NCI-H1092 treated with DMSO at 0.1 percent for 48 hours (cell line): ENCODE measurements at regions not wholly inside any gene's neighbourhood (a gene's known extent, or its start where the extent isn't known, plus 50 kb on each side); places are given as distances from the start of the nearest gene placed in this dataset.
"Not testable (repeated sequence)": the region's sequence is repeated elsewhere in the genome, so short reads cannot be mapped to it uniquely, and the experiment has no call there.

Experiments used
- DNase-seq: peaks from one replicate; lab custom pipeline; 2025; lab: John Stamatoyannopoulos, UW

DNA sequence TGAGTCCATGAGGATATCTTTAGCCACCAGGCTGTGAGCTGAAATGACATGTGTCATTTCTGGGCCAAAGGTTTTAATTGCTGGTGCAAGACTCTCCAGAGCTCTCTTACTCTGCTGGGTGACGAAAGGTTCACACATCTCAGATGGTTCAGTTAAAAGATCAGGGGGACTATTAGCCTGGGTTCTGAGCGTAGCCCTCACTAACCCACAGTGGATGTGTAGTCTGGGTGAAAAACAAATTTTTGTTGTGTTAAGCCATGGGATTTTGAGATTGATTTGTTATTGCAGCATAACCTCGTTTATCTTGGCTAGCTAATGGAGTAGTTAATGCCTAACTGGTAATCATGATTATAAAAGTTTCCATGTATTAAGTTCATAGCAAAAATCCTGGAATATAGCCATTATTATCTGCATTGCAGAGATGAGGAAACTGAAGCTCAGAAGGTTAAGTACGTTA is 251.5 kb downstream of the RMST start:
- no peak for DNase-seq

DNA sequence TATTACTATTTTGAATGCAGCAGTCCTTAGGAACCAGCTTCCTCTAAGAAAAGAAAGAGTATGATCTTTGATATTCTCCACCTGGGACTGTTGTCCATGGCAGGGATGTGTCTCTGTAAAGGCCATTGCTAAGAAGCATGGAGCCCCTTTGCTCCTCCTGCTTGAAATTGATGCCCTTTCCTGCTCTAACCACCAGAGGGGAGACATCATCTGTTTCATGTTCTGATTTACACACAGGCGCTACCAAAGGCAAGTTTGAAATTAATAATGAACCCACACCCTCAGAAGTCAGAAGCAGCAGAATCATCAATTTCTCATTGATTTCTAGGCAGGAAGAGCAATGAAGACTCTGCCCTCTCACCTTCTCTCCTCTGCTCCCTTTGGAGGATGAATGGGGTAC is 253.8 kb downstream of the RMST start:
- DNase-seq: peak; percentile 20

GRCh38 chr12:97723801-97724200 is 261.2 kb downstream of the RMST start:
- DNase-seq: not testable (repeated sequence)

DNA sequence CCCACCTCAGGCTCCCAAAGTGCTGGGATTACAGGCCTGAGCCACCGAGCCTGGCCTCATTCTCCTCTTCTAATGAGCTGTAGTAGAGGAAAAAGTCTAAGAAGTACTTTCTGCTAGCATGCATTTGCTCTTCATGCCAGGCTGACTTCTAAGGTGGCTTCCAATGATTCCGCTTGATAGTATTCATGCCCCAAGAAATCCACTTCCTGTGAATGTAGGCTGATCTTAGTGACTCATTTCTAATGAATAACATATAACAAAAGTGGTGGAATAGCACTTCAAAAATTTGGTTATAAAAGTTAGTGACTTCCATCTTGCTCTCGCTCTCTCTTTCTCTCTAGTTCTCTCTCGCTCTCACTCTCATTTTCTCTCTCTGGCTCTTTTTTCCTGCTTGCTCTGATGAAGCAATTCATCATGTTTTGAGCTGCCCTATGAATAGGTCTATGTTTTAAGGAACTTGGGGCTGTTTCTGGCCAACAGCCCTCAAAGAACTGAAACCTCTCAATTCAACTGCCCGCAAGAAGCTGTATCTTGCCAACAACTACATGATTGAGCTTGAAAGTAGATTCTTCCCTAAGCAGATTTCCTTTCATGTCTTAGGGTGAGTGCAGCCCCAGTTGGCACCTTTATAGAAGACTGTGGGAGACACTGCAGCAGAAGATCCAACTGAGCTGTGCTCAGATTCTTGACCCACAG is 282.9 kb downstream of the RMST start:
- no peak for DNase-seq

- peak; percentile 76 for DNase-seq
Observed at GRCh38 chr12:97748298-97748697, 285.7 kb downstream of the RMST start.

DNA sequence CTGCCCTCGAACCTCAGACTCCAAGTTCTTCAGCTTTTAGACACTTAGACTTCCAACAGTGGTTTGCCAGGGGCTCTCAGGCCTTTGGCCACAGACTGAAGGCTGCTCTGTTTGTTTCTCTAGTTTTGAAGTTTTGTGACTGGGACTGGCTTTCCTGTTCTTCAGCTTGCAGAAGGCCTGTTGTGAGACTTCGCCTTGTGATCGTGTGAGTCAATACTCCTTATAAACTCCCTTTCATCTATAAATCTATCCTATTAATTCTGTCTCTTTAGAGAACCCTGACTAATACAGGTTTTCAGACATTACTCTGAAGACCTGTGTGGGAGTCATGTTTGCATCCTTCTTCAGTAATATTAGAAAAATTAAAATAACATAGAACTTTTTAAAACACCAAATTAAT is 289.1 kb downstream of the RMST start:
- DNase-seq: no peak

DNA sequence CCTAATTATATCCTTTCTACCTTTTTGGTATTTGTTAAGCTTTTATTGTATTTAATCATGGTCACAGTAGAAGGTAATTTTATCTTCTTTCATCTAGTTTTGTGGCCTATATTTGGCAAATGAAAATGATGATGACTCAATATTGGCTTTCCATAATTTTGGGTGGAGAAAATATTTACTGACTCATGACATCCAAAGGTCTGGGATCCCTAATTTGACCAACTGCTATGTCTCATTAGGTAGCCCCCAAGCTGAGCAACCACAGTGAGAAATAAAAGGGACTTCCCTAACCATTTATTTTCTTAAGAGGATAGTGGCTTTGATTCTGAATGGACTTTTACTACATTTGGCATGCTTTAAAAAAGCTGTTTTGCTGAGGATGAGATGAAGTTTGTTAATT is 289.5 kb downstream of the RMST start:
- no peak for DNase-seq

GRCh38 chr12:97753332-97753731 is 290.7 kb downstream of the RMST start:
- no peak for DNase-seq

DNA sequence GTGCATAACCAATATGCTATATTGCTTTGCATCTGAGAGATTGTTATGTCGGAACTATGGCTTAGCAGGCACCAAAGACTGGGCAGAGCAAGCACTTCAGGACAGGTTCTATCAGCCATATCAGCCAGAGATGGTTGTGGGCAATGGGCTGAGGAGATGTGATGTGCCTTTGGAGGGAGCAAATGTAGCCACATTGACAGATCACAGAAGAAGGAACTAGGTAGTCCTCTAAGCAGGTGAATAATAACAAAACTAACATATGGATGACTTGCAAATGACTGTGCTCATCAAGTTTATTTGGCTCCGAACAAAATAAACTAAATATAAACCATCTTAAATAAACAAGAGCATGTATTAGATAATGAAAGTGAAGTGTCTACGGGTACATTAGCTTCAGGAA is 291.7 kb downstream of the RMST start:
- DNase-seq: peak; percentile 35

DNA sequence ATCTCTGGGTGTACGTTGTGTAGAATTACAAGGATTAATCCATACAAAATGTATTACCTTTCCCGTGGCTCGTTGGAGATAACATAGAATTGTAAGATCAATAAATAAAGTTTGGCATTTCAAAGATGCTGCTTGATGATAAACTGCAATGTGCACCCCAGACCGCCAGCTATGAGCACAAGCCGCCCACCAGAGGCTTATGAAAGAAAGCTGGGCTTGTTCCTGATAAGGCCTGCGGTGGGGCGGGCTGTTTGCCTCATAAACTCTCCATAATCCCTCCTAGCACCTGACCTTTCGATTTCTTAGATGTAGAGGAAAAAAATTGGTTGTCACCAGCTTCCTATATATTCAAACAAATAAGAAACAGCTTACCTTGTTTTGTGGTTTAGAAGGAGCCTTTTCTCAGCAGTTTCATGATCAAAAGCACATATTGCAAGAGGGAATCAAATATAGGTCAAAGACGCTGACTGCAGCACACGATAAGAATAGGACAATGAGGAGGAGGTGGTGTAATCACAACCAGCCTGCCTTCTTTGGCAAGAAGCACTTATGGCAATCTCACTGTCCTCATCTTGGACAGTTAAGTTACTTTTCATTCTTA is 293.6 kb downstream of the RMST start:
- DNase-seq: no peak

GRCh38 chr12:97756741-97757140 is 294.1 kb downstream of the RMST start:
- no peak for DNase-seq

- no peak for DNase-seq
Observed at GRCh38 chr12:97757481-97758193, 295.0 kb downstream of the RMST start.

DNA sequence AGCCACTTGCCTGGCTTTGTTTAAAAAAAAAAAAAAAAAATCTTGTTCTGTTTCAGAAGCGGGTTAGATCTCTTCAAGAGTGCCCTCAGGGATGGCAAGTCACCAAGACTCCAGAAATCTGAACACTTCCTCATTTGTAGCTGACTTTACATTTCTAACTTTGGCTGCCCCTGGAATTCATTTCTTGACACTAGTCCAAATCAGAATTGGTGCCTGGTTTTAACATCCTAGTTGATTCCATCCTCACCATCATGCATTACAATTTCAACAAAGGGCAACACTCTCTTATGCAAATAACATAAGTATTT is 295.5 kb downstream of the RMST start:
- no peak for DNase-seq

GRCh38 chr12:97758586-97758985 is 296.0 kb downstream of the RMST start:
- DNase-seq: no peak

DNA sequence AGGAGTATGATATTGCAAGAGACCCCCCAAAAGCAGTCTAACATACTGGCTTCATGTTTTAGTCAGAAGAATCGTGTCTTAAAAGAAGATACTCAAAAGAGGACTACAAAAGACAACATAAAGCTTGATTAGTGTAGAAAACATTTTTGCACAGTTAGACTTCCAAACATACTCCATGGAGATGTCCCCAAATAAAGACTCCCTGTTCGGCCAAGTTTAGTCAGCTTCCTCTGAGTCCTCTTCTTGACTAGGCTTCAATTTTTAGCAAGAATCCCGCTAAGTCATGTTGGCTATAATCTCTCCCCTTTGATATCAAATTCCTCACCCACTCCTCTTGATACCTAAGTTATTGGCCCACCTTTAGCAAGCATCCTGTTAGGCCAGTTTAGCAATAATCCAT is 298.0 kb downstream of the RMST start:
- DNase-seq: no peak

- DNase-seq: no peak
Observed at GRCh38 chr12:97763113-97763512, 300.5 kb downstream of the RMST start.

GRCh38 chr12:97764700-97765099 is 302.1 kb downstream of the RMST start:
- DNase-seq: no peak

DNA sequence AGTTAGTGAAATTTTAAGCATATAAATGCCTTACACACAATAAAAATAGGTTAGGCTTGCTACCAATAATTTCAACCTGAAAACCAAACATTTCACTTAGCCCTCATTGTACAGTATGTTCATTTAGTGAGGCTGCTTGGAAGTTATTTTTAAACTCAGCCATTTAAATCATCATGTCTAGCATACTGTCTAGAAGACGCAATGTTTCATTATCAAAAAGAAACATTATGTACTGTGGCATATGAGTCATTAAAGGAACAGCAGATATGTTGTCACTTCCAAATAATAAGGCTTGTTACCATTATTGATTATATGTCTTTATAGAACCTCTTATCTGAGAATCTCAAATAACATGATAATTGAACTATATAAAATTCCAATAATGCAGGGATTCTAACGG is 304.7 kb downstream of the RMST start:
- no peak for DNase-seq

GRCh38 chr12:97778111-97778510 is 315.5 kb downstream of the RMST start:
- no peak for DNase-seq

- no peak for DNase-seq
Observed at GRCh38 chr12:97781342-97781741, 318.7 kb downstream of the RMST start.

- no peak for DNase-seq
Observed at GRCh38 chr12:97784904-97785303, 322.3 kb downstream of the RMST start.

DNA sequence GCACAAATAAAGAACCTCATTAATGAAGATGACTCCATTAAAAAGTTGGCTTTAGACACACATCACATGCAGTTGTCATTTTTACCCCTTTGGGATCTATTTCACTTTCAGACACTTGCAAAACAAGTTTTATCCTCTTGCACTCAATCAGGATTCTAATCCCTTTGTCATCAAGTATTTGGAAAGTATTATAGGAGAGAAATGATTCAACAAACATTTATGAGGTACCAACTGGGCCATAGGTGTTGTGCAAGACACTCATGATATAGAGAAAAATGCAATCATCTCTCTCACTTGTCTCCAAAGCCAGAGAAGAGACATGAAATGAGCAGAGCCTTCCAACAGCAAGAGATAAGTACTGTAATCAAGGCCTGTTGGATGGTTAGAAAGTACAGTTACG is 327.7 kb downstream of the RMST start:
- DNase-seq: no peak

DNA sequence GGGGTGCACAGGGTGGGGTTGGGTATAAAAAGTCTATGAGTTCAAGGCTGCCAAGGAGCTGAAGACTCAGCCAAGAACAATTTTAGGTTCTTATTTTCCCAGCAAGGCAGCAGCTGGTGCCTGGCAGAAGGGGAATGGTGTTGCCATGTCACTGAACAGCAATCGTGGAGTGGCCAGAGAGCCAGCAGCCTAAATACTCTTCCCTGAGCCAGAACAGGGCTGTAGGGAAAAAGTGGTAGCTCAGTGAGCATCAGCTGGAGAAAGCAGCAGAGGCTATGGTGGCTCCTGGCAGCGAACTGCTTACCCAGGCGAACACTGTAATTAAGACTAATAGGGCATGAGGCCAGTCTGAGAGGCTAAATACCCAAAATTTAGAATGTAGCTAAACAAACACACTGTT is 334.9 kb downstream of the RMST start:
- DNase-seq: no peak

DNA sequence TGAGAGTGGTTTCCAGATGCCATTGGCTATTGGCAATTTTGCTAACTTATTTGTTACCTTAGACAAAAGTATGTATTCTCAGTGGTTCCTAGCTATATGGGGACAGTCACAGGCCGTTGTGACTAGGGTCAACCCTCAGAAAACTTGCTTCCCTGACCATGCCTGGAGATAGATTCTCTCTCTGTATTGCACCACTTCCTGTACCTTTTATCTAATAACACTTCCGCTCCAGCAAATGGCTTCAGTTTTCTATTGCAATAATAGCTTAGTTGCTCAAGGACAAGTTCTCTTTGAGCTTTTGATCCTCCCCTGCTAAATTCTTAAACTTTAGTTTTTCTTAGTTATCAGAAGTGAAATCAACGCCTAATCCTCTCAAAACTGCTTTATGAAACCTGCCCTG is 338.0 kb downstream of the RMST start:
- no peak for DNase-seq
